Neural cell (in vitro differentiated cells): ENCODE measurements at regions not wholly inside any gene's neighbourhood (a gene's known extent, or its start where the extent isn't known, plus 50 kb on each side); places are given as distances from the start of the nearest gene placed in this dataset.

Experiments used
- CTCF ChIP-seq: fragments of 450-650 bp; IDR thresholded peaks from 2 replicates; pipeline ENCODE4 v1.5.1; 2014; ENCODE audit warnings: antibody characterized with exemption, mild to moderate bottlenecking, moderate library complexity; ENCODE audit not compliant: poor library complexity, severe bottlenecking
- EP300 ChIP-seq: fragments of 450-650 bp; conservative IDR thresholded peaks from 2 replicates; pipeline ENCODE4 v1.6.1; 2014; ENCODE audit warnings: antibody characterized with exemption, mild to moderate bottlenecking, moderate library complexity; ENCODE audit not compliant: poor library complexity, severe bottlenecking
- MXI1 ChIP-seq: fragments of 450-650 bp; conservative IDR thresholded peaks from 2 replicates; pipeline ENCODE4 v1.6.1; 2014; ENCODE audit warnings: antibody characterized with exemption, mild to moderate bottlenecking; ENCODE audit not compliant: poor library complexity, severe bottlenecking
- RAD21 ChIP-seq: fragments of 450-650 bp; conservative IDR thresholded peaks from 2 replicates; pipeline ENCODE4 v1.6.1; 2014; ENCODE audit warnings: antibody characterized with exemption, mild to moderate bottlenecking, moderate library complexity
- REST ChIP-seq: IDR thresholded peaks from 2 replicates; pipeline ENCODE4 v1.6.1; 2012; ENCODE audit warnings: borderline replicate concordance

- no peak for TF ChIP-seq CTCF
- no peak for TF ChIP-seq REST
- TF ChIP-seq RAD21: no peak
- no peak for TF ChIP-seq MXI1
- TF ChIP-seq EP300: no peak
Measured at GRCh38 chr2:196234672-196235071, 63.3 kb upstream of the STK17B start.
